ENCODE measurements at regions not wholly inside any gene's neighbourhood (a gene's known extent, or its start where the extent isn't known, plus 50 kb on each side); places are given as distances from the start of the nearest gene placed in this dataset.
A peak's percentile ranks its signal among the peaks of the same experiment; 100 is the strongest.

- no peak for DNase-seq (ENCODE audit: low read depth in 2 of 2)
These were observed 126.6 kb upstream of the CXCR4 start for GRCh38 chr2:136244536-136244885.

GRCh38 chr2:136243638-136244535, 125.9 kb upstream of the CXCR4 start:
- DNase-seq (ENCODE audit: low read depth in 2 of 2): no peak

GRCh38 chr2:136242687-136243277, 124.8 kb upstream of the CXCR4 start:
- peak in 1 of 2 donors; percentile 29 for DNase-seq (ENCODE audit: low read depth in 2 of 2)

- no peak for DNase-seq (ENCODE audit: low read depth in 2 of 2)
These were observed 124.2 kb upstream of the CXCR4 start for GRCh38 chr2:136242100-136242499.

- DNase-seq (ENCODE audit: low read depth in 2 of 2): no peak
These were observed 121.2 kb upstream of the CXCR4 start for GRCh38 chr2:136239079-136239685.

- DNase-seq (ENCODE audit: low read depth in 2 of 2): no peak
These were observed 120.5 kb upstream of the CXCR4 start for GRCh38 chr2:136238286-136239078.

- DNase-seq (ENCODE audit: low read depth in 2 of 2): no peak
These were observed 118.1 kb upstream of the CXCR4 start for GRCh38 chr2:136236019-136236418.

- no peak for DNase-seq (ENCODE audit: low read depth in 2 of 2)
These were observed 117.6 kb upstream of the CXCR4 start for GRCh38 chr2:136235546-136235945.

GRCh38 chr2:136234261-136234660, 116.3 kb upstream of the CXCR4 start:
- no peak for DNase-seq (ENCODE audit: low read depth in 2 of 2)

- no peak for DNase-seq (ENCODE audit: low read depth in 2 of 2)
These were observed 115.3 kb upstream of the CXCR4 start for GRCh38 chr2:136233298-136233697.

GRCh38 chr2:136232456-136233172, 114.7 kb upstream of the CXCR4 start:
- no peak for DNase-seq (ENCODE audit: low read depth in 2 of 2)

GRCh38 chr2:136230464-136230863, 112.5 kb upstream of the CXCR4 start:
- DNase-seq (ENCODE audit: low read depth in 2 of 2): no peak

- DNase-seq (ENCODE audit: low read depth in 2 of 2): no peak
These were observed 109.0 kb upstream of the CXCR4 start for GRCh38 chr2:136226903-136227302.

GRCh38 chr2:136225950-136226835, 108.2 kb upstream of the CXCR4 start:
- peak; percentile 30 to 34 for DNase-seq (ENCODE audit: low read depth in 2 of 2)

GRCh38 chr2:136223274-136223673, 105.3 kb upstream of the CXCR4 start:
- DNase-seq (ENCODE audit: low read depth in 2 of 2): no peak

- DNase-seq (ENCODE audit: low read depth in 2 of 2): no peak
These were observed 104.9 kb upstream of the CXCR4 start for GRCh38 chr2:136222862-136223261.

GRCh38 chr2:136221026-136221425, 103.1 kb upstream of the CXCR4 start:
- no peak for DNase-seq (ENCODE audit: low read depth in 2 of 2)

- DNase-seq (ENCODE audit: low read depth in 2 of 2): no peak
These were observed 102.0 kb upstream of the CXCR4 start for GRCh38 chr2:136219963-136220362.

GRCh38 chr2:136219341-136219740, 101.4 kb upstream of the CXCR4 start:
- DNase-seq (ENCODE audit: low read depth in 2 of 2): no peak

GRCh38 chr2:136217996-136218395, 100.0 kb upstream of the CXCR4 start:
- no peak for DNase-seq (ENCODE audit: low read depth in 2 of 2)
